GM19438 (cell line): ENCODE measurements at regions not wholly inside any gene's neighbourhood (a gene's known extent, or its start where the extent isn't known, plus 50 kb on each side); places are given as distances from the start of the nearest gene placed in this dataset.

Source experiments
- ATAC-seq: cut with Tn5 transposase; IDR thresholded peaks from one replicate; pipeline ENCODE4 v1.9.1; 2021; ENCODE audit warnings: low read depth; ENCODE audit not compliant: unreplicated experiment

DNA sequence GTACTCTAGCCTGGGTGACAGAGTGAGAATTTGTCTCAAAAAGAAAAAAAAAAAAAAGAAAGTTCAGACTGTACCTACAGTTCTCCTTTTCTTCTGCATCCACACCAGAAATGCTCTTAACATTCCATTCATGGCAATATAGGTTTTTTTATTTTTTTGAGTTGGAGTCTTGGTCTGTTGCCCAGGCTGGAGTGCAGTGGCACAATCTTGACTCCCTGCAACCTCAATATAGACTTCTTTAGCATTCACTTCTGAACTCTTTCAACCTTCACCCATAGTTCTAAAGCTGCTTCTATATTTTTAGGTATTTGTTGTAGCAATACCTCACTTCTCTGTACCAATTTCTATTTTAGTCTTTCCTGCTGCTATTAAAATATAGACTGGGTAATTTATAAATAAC lies 1095.7 kb downstream of the FLRT2 start:
- ATAC-seq = no peak

GRCh38 chr14:86619726-86620125 lies 1089.8 kb downstream of the FLRT2 start:
- no peak for ATAC-seq

DNA sequence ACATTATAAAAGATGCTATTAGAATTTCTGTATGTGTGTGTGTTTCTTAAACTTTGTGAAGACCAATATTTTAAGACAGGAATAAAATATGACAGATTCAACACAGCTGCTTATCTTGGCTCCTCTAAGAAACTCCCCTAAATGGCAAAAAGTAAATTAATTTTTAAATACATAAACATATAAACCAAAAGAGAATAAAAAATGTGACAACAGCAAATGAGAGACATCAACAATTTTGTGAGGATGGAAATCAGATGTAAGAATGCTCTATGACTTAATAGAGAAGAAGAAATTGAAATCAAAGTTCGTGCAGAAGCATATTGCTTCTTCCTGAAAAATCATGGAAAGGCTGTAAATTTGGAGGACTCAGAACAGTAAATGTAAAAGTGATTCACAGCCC lies 1083.8 kb downstream of the FLRT2 start:
- ATAC-seq = no peak

DNA sequence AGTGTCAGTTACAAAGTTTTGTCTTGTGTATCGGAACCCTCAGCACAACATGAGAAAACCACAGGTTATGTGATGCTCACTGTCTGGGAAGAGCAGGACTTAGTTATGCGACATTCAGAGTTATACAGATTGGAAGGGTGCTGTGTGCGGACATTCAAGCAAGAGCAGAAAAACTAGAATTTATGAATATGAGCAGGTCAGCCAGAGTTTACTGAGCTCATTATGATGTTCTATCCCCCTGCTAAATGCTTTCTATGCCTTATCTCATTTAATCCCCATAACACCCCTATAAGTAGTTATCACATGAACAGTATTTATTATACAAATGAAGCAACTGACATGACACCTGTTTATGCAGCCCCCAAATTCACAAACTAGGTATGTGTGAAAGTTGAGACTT lies 1083.2 kb downstream of the FLRT2 start:
- no peak for ATAC-seq

- no peak for ATAC-seq
These were observed 1074.6 kb downstream of the FLRT2 start for GRCh38 chr14:86604561-86604960.

GRCh38 chr14:86602263-86602662 lies 1072.3 kb downstream of the FLRT2 start:
- no peak for ATAC-seq

DNA sequence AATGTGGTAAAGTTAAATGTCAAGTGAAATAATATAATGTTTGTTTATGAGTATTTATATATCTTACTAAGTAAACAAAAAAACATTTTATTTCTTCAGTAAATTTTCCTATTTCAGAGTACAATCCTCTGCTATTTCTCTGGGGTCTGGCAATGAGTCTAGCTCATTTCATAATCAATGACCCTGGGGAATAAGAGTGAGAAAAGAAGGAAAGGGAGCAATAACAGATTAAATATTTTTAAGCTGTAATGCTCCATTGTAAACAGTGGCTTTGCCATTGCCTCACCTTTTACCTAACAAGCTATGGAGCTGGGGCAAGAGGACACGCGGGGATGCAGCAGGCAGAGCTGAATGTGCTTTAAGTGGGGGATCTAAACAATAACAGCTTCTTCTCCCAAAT lies 1071.9 kb downstream of the FLRT2 start:
- ATAC-seq = no peak

DNA sequence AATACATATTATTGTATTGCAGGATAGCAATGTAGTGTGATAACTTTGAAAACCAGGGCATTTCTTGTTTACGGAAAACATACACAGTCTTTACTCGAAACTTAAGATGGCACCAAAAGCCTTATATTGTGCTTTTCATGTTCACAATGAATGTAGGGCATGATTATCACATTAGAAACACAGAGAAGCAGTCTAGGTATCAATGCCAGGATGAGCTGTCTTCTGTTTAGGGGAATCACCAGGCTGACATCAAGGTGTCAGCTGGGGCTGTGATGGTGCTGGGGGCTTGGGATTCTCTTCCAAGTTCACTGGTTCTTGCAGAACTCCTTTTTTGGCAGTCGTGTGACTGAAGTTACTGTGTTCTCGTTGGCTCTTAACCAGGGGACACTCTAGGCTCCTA lies 1067.3 kb downstream of the FLRT2 start:
- no peak for ATAC-seq

GRCh38 chr14:86596024-86596423 lies 1066.1 kb downstream of the FLRT2 start:
- no peak for ATAC-seq

- no peak for ATAC-seq
These were observed 1045.2 kb downstream of the FLRT2 start for GRCh38 chr14:86575141-86575540.

DNA sequence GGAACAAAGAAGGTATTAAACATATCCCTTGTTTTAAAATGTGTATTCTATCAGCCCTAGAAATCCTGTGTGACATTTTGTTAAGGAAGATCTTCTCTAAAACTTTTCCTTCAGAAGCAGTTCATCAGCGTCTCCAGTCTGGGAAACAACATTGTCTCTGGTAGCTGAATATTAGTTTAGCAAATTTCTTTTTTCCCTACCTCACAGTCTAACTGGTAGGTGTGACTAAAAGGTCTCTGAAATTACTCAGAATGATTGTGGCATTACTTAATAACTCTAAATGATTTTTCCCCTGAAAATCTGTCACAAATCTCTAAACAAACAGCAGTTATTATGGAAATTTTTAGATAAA lies 1044.8 kb downstream of the FLRT2 start:
- ATAC-seq = no peak

DNA sequence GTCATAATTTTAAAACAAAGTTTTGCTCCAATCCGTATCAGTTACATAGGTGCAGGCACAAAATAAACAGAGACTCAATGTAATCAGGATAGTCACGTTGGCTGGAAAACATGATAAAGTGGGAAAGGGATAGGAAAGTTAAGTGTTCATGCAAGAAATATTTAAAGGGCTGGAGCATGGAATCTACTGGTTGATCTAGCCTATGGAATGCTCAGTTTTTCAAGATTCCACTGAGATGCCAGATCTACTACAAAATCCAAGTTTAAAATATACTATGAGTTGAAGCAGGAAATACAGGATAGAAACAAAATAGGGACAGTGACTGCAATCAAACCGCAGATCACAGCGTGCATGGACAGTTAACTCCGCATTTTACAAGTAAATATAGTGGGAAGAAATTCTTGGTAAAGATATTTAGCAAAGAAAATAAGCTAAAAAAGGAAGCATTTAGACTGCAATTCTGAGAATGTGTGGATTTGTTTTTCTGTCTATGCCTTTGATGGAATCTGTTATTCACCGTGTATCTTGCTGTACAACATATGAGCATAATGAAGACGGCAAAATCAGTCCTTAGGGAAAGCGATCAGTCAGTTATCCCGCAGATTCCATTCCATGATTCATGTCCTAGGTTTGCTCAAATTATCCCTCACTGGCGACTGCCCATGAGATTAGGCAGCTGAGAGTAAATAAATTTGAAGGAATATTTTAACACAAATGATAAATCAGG lies 1044.3 kb downstream of the FLRT2 start:
- ATAC-seq = no peak

DNA sequence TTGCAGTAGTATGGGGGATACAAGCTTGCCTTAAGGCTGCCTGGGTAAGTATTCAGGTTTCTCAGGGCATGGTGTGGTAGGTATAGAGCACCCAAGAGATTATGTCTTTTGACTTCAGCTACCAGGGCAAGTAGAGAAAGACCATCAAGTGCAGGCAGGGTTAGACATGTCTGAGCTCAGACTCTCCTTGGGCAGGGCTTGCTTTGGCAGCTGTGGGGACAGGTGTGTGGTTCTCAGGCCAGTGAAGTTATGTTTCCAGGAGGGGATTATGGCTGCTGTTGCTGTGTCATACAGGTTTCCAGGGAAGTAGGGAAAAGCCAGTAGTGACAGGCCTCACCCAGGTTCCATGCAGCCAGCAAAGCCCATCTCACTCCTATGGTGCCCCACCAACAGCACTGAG lies 1040.4 kb downstream of the FLRT2 start:
- no peak for ATAC-seq

GRCh38 chr14:86543521-86543920 lies 1013.6 kb downstream of the FLRT2 start:
- ATAC-seq = no peak

DNA sequence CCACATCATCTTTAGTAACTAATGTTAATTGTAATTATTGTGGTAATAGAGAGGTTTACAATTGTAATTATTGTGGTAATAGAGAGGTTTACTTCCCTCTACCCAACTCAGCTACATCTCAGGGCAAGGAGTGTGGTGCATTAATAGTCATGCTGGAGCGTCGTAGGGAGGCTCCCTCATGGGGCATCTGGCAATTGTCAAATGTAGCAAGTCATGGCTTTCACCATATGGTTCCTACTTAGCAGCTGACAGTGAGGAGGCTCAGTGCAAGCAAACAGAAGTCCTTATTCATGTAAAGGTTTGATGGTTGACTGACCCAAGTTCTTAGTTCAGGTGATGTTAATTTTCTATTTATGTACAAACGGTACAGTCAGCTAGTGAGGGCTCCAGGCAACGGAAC lies 1012.0 kb downstream of the FLRT2 start:
- no peak for ATAC-seq

- ATAC-seq = no peak
These were observed 1010.8 kb downstream of the FLRT2 start for GRCh38 chr14:86540636-86541247.

DNA sequence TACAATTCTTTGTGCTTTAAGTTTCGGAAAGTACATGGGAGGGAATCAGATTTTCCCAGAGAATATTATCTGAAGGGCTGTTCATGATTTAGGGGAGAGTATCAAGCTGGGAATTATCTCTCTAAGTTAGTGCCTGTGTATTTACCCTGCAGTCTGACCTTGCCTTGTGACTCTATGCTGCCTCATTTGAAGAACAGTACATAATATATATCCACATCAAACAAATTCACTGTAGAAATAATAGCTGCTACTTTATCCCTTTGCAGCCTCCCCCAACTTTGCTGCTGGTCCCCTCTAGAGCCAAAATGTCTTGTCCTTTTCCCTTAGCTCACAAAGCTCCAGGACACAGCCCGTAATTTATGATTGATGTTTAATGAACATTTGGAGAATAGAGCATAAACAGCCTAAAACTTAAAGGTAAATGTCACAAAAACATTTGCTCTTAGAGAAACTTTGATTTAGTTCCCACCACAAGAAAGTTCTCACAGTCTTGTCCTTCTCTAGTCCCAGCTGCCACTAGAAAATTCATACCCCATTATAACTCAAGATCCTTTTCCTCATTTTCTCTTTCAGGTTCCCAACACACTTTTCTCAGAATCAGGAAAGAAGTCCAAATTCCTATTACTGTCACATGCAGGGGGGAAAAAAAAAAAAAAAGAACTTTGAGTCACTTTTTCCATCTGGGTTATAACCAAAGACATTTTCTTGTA lies 1009.6 kb downstream of the FLRT2 start:
- no peak for ATAC-seq

DNA sequence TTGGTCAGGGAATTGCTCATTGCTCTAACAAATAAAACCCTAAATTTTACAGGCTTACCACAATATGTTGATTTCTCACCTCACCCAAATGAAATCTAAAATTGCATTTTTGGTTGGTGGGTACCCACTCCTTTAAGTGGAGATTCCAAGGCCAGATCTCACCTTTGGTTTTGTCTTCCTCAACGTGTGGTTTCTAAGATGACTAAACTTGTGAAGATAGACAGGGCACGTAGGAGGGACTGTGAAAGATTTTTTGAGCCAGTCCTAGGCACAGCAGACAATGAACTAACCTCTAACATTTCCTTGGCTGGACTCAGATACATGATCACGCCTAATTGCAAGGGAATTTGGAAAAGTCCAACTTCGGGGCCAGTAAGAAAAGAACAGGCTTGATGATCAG lies 1003.9 kb downstream of the FLRT2 start:
- no peak for ATAC-seq

DNA sequence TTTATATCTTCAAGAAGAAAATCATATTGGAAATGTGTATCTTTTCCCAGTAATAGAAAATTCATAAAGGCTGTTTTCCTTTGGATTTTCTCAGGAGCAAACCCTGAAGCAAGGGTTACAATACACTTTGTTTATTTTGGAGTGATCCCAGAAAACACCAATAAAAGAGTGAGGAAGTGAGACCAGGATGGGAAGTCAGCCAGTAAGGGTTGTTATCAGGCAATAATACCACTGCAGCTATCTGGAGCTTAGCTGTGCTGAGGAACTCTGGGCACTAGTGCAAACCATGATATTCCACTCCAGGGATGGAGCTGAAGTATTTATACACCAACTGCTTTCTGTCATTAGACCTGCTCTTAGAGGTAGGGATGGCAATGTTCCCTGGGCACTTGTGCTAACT lies 1002.3 kb downstream of the FLRT2 start:
- no peak for ATAC-seq

DNA sequence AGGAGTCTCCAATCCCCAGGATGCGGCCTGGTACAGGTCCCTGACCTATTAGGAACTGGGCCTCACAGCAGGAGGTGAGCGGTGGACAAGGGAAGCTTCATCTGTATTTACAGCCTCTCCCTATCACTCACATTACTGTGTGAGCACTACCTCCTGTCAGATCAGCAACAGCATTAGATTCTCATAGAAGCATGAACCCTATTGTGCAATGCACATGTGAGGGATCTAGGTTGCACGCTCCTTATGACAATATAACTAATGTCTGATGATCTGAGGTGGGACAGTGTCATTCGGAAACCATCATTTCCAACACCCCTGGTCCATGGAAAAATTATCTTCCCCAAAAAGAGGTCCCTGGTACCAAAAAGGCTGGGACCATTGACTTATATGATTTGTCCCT lies 1000.5 kb downstream of the FLRT2 start:
- no peak for ATAC-seq

DNA sequence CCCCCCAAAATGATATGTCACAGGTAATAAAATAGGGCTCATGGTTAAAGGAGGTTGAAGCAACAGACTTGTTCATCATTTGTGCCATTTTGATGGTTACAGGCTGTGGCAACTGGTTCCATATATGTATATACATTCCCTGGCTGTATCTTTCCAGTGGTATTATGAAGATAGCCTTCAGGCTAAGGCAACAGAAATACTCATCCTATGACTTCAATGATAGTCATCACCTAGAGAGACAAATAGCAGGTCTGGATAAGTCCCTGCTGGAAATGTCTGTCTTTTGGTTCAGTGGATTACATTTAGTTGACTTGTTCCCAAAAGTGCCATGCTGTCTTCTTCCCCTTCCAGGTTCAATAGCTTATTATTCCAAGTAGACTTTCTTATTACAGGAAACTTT lies 997.4 kb downstream of the FLRT2 start:
- no peak for ATAC-seq

GRCh38 chr14:86525673-86526072 lies 995.7 kb downstream of the FLRT2 start:
- ATAC-seq = no peak
